Activated naive CD4-positive, alpha-beta T cell treated with anti-CD3 and anti-CD28 coated beads, Interleukin-2, amount 50 U/mL, for 72 hours (primary cell): ENCODE measurements at regions not wholly inside any gene's neighbourhood (a gene's known extent, or its start where the extent isn't known, plus 50 kb on each side); places are given as distances from the start of the nearest gene placed in this dataset.
A peak's percentile ranks its signal among the peaks of the same experiment; 100 is the strongest.

Source experiments
- ATAC-seq, 2 donors: fragments of 150-1000 bp; cut with Tn5 transposase; 2 replicates each; pipeline ENCODE4 v1.10.0; 2021; ENCODE audit warnings: mild to moderate bottlenecking in 2 of 2, moderate library complexity in 2 of 2
- DNase-seq, 2 donors: peaks; one replicate each; pipeline ENCODE4 v3.0.0; 2021 to 2022; ENCODE audit warnings: low spot score in 2 of 2
- H3K27ac Mint-ChIP-seq, 2 donors: one replicate each; pipeline ENCODE4 v1.8.0; 2022; ENCODE audit warnings: mild to moderate bottlenecking in 2 of 2, mixed read lengths in 2 of 2
- H3K36me3 Mint-ChIP-seq, 2 donors: one replicate each; pipeline ENCODE4 v1.8.0; 2022; ENCODE audit warnings: mixed read lengths in 2 of 2
- H3K9me3 Mint-ChIP-seq, 2 donors: one replicate each; pipeline ENCODE4 v1.8.0; 2022; ENCODE audit warnings: mixed read lengths in 2 of 2

GRCh38 chr20:3354247-3354646 lies 53.2 kb downstream of the DNAAF9 start:
- Mint-ChIP-seq H3K36me3 (no peaks in the 10 kb centered on the region), H3K9me3 (no peaks in the 10 kb centered on the region), H3K27ac (peak overlapping the region in 1 of 2 donors; percentile 31)
- DNase-seq = no peak
- ATAC-seq = no peak

- no peaks in the 10 kb centered on the region for H3K9me3 Mint-ChIP-seq
- DNase-seq (no peak), ATAC-seq (no peak)
- H3K27ac Mint-ChIP-seq = no peak overlapping the region
- no peaks in the 10 kb centered on the region for H3K36me3 Mint-ChIP-seq
Measured at GRCh38 chr20:3353646-3354045, 53.8 kb downstream of the DNAAF9 start.

- Mint-ChIP-seq H3K36me3 (no peaks in the 10 kb centered on the region), H3K9me3 (no peaks in the 10 kb centered on the region), H3K27ac (no peak overlapping the region)
- DNase-seq = no peak
- no peak for ATAC-seq
Measured at GRCh38 chr20:3352202-3352601, 55.3 kb downstream of the DNAAF9 start.

- no peak for ATAC-seq
- Mint-ChIP-seq H3K9me3 (no peaks in the 10 kb centered on the region), H3K27ac (no peak overlapping the region), H3K36me3 (no peaks in the 10 kb centered on the region)
- DNase-seq = no peak
Measured at GRCh38 chr20:3350422-3350821, 57.0 kb downstream of the DNAAF9 start.

GRCh38 chr20:3349786-3350185 lies 57.7 kb downstream of the DNAAF9 start:
- ATAC-seq (no peak), DNase-seq (no peak)
- Mint-ChIP-seq H3K36me3 (no peaks in the 10 kb centered on the region), H3K9me3 (no peaks in the 10 kb centered on the region), H3K27ac (no peak overlapping the region)

- Mint-ChIP-seq H3K9me3 (no peaks in the 10 kb centered on the region), H3K27ac (no peak overlapping the region), H3K36me3 (no peaks in the 10 kb centered on the region)
- DNase-seq = no peak
- no peak for ATAC-seq
Measured at GRCh38 chr20:3342766-3343165, 64.7 kb downstream of the DNAAF9 start.

GRCh38 chr20:3340443-3340842 lies 67.0 kb downstream of the DNAAF9 start:
- H3K36me3 Mint-ChIP-seq = no peaks in the 10 kb centered on the region
- ATAC-seq = no peak
- no peaks in the 10 kb centered on the region for H3K9me3 Mint-ChIP-seq
- DNase-seq = no peak
- H3K27ac Mint-ChIP-seq = no peak overlapping the region

GRCh38 chr20:3339571-3339970 lies 67.9 kb downstream of the DNAAF9 start:
- Mint-ChIP-seq H3K9me3 (no peaks in the 10 kb centered on the region), H3K27ac (peak overlapping the region in 1 of 2 donors; percentile 51), H3K36me3 (no peaks in the 10 kb centered on the region)
- ATAC-seq (no peak), DNase-seq (no peak)

- no peaks in the 10 kb centered on the region for H3K36me3 Mint-ChIP-seq
- no peak for DNase-seq
- no peaks in the 10 kb centered on the region for H3K9me3 Mint-ChIP-seq
- ATAC-seq = no peak
- no peak overlapping the region for H3K27ac Mint-ChIP-seq
Measured at GRCh38 chr20:3339076-3339475, 68.4 kb downstream of the DNAAF9 start.

- Mint-ChIP-seq H3K36me3 (no peaks in the 10 kb centered on the region), H3K27ac (no peak overlapping the region), H3K9me3 (no peaks in the 10 kb centered on the region)
- DNase-seq (no peak), ATAC-seq (no peak)
Measured at GRCh38 chr20:3334156-3334943, 73.1 kb downstream of the DNAAF9 start.

- ATAC-seq (no peak), DNase-seq (no peak)
- H3K9me3 Mint-ChIP-seq = no peaks in the 10 kb centered on the region
- no peaks in the 10 kb centered on the region for H3K36me3 Mint-ChIP-seq
- H3K27ac Mint-ChIP-seq = no peak overlapping the region
Measured at GRCh38 chr20:3330046-3330741, 77.3 kb downstream of the DNAAF9 start.

GRCh38 chr20:3328501-3328900 lies 79.0 kb downstream of the DNAAF9 start:
- no peak for ATAC-seq
- H3K9me3 Mint-ChIP-seq = no peaks in the 10 kb centered on the region
- no peak overlapping the region for H3K27ac Mint-ChIP-seq
- H3K36me3 Mint-ChIP-seq = no peaks in the 10 kb centered on the region
- no peak for DNase-seq

- no peak for ATAC-seq
- H3K9me3 Mint-ChIP-seq = no peaks in the 10 kb centered on the region
- H3K36me3 Mint-ChIP-seq = no peaks in the 10 kb centered on the region
- DNase-seq = no peak
- H3K27ac Mint-ChIP-seq = peak overlapping the region in 1 of 2 donors; percentile 15
Measured at GRCh38 chr20:3326779-3327521, 80.5 kb downstream of the DNAAF9 start.

- DNase-seq (no peak), ATAC-seq (no peak)
- no peak overlapping the region for H3K27ac Mint-ChIP-seq
- no peaks in the 10 kb centered on the region for H3K36me3 Mint-ChIP-seq
- H3K9me3 Mint-ChIP-seq = no peaks in the 10 kb centered on the region
Measured at GRCh38 chr20:3325864-3326263, 81.6 kb downstream of the DNAAF9 start.

- Mint-ChIP-seq H3K36me3 (no peaks in the 10 kb centered on the region), H3K9me3 (no peaks in the 10 kb centered on the region), H3K27ac (no peak overlapping the region)
- DNase-seq = no peak
- no peak for ATAC-seq
Measured at GRCh38 chr20:3323398-3323797, 84.1 kb downstream of the DNAAF9 start.

GRCh38 chr20:3318226-3318884 lies 79.4 kb upstream of the SLC4A11 start:
- DNase-seq = no peak
- H3K27ac Mint-ChIP-seq = no peak overlapping the region
- ATAC-seq = no peak
- no peaks in the 10 kb centered on the region for H3K9me3 Mint-ChIP-seq
- H3K36me3 Mint-ChIP-seq = no peaks in the 10 kb centered on the region

- no peaks in the 10 kb centered on the region for H3K36me3 Mint-ChIP-seq
- H3K27ac Mint-ChIP-seq = no peak overlapping the region
- ATAC-seq = no peak
- H3K9me3 Mint-ChIP-seq = no peaks in the 10 kb centered on the region
- no peak for DNase-seq
Measured at GRCh38 chr20:3316136-3316535, 77.1 kb upstream of the SLC4A11 start.
